Fibroblast of skin of right biceps (primary cell): ENCODE measurements at regions not wholly inside any gene's neighbourhood (a gene's known extent, or its start where the extent isn't known, plus 50 kb on each side); places are given as distances from the start of the nearest gene placed in this dataset.

Experiments used
- DNase-seq: peaks from one replicate; pipeline ENCODE4 v3.0.0-alpha.2; 2013

DNA sequence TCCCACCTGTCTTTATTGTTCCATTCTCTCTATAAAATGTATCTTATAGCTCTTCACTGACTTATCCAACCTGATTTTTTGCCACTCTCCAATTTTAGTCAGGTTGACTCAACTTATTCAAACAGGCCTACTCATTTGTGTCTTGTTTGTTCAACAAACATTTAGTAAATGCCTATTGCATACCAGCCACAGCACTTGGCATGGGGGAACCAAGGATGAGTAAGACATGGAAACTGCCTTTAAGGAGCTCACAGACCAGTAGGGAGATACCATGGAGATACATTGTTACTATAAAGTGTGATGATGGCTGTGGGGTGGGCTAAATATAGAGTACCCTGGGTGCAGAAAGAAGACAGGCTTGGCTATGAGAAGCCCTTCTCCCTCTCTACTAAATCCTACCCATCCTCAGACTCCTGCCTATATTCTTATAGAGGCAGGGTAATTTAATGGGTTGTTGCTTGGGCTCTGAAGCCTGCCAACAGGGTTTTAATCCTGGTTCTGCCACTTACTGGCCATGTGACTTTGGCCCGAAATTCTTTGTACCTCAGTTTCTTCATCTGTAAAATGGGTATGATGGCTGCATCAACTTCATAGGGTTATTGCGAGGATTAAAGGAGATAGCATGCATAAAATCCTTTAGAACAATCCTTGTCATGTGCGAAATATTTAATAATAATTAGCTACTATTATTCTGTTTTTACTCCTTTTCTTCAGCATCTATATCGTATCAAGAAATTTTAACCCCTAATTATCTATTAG is 348.5 kb upstream of the UMPS start:
- DNase-seq = peak; percentile 38

DNA sequence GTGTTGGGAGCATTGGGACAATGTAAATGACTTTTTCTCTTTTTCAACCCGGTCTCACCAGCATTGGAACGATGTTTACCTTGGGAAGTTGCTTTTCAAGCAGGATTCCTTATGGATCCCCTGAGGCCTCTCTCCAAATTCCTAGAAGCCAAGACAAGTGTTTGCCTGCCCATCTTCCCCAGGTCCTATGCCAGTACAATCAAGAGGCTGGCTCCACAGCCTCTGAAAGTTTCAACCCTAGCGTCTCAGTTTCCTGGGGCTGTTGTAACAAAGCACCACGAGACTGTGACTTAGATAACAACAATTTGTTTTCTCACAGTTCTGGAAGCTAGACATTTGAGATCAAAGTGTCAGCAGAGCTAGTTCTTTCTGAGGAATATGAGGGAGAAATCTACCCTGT is 347.2 kb upstream of the UMPS start:
- DNase-seq = no peak

DNA sequence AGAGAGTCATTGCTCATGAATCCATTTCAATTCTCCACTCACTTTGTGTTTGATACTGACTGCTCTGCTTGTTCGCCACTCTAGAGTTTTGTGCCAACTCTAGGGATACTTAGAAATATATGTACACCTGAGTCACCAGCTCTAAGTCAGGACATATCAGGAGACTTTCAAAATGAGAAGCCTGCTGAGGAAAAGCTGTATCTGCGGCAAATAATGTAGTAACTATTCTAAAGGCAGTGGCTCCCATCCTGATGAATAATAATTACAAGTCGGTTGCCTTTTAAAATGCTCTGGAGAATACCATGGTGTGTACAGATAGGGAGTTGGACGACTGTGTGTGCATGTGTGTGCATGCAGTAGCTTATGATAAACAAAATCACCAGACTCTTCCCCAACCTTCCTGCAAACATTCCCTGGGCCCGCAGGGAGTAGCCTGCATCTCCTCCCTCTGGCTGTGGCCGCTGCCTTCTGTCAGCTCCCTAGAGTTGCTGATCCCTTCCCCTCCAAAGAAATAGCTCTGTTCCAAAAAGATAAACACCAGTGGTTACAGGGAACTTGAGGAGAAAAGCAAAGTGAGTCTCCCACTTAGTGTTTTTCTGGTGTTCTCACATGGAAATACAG is 346.3 kb upstream of the UMPS start:
- DNase-seq = no peak

DNA sequence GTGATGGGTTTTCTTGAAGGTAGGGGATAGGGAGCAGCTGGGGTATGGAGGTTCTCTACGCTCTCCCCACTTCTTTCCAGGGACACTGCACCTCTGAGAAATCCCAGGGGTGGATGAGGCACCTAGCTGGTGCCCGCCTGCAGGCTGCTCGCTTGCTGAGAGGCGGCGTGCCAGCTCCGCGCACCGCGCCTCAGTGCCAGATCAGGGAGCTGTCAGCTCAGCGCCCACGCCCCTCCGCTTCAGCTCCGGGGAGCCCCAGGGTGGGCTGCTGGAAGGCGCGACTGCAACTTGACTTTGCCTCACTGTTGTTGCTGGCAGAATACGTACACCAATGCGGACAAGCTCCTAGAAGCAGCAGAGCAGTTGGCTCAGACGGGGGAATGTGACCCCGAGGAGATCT is 345.7 kb upstream of the UMPS start:
- DNase-seq = no peak

DNA sequence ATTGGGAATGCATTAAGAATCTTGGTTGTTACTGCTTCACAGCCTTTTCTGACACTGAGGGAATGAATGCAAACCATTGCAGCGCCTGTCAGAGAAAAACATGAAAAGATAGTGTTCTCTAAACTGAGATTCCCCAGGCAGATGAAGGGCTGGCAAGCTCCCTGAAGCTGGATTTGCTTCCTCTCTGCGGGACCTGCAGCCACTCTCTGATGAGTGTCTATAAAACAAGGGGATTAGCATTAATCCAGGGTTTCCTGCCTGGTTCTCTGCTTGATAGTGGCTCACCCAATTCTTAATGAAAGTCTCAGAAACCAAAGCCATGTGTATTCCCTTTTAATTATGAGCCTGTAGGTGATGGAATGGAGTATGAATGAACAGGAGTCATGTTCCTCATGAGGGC is 344.3 kb upstream of the UMPS start:
- no peak for DNase-seq

DNA sequence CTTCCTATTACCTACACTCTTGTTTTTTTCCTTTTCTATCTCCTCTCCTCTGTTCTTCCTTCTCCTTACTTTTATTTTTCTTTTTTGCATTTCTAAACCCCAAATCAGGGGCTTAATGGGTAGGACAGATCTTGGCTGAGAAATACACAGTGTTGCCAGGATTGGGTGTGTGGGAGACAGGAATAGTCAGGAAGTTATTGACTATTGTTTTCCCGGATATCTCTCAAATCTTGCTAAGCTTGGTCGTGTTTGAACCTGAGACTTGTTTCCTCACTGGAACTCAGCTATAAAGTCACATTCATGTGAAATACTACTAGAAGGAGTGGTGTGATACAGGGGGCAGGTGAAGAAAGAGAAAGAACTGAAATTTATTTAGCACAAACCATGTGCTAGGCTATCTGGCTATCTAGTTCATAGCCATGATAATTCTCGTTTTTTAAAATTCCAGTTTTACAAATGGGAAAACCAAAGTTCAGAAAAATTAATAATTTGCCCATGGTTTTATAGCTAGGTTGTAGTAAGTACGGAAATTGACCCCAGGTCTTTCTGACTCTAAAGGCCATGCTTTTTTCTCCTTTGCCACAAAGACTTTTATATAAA is 343.2 kb upstream of the UMPS start:
- no peak for DNase-seq

DNA sequence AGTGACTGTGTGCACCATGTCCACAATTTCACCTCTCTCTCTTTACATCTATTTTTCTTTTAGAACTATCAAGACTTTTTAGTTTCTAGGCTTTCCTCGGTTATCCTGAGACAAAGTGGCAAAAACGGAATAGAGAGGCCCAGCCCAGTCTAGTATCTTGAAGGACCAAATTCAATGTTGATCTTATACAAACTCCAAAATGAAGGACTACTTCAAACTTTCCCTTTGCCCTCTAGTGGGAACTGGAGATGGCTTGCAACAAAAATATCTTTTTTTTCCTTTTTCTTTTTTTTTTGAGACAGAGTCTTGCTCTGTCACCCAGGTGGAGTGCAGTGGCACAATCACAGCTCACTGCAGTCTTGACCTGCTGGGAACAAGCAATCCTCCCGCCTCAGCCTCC is 338.5 kb upstream of the UMPS start:
- DNase-seq = no peak

DNA sequence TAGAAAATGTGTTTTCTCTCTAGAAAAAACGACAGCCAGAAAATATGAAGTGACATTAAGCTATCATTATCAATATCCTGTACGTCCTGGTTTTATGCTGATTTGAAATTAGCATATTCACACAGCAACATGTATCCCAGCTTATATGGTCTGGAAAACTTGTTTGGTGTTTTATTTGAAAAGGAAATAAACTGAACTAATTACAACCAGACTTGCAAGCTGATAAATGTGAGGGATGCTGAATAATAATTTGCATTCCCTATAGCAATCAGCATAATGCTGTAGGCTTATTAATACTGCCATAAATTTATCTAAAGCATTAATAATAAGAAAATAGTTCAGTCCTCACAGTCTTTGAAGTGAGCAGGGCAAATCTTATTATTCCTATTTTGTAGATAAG is 336.9 kb upstream of the UMPS start:
- DNase-seq = no peak

DNA sequence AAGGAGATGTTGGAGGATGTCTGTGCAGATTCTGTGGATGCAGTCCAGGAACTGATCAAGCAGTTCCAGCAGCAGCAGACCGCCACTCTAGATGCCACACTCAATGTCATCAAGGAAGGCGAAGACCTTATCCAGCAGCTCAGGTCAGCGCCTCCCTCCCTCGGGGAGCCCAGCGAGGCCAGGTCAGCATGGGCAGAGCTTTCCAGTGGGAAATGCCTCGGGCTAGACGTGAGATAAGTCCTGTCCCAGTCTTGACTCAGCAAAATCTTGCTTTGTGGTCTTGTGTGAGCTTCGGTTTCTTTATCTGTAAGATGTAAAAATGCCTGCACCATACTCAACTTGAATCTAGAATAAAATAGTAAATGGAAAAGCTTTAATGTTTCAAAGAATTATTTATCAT is 335.1 kb upstream of the UMPS start:
- no peak for DNase-seq

DNA sequence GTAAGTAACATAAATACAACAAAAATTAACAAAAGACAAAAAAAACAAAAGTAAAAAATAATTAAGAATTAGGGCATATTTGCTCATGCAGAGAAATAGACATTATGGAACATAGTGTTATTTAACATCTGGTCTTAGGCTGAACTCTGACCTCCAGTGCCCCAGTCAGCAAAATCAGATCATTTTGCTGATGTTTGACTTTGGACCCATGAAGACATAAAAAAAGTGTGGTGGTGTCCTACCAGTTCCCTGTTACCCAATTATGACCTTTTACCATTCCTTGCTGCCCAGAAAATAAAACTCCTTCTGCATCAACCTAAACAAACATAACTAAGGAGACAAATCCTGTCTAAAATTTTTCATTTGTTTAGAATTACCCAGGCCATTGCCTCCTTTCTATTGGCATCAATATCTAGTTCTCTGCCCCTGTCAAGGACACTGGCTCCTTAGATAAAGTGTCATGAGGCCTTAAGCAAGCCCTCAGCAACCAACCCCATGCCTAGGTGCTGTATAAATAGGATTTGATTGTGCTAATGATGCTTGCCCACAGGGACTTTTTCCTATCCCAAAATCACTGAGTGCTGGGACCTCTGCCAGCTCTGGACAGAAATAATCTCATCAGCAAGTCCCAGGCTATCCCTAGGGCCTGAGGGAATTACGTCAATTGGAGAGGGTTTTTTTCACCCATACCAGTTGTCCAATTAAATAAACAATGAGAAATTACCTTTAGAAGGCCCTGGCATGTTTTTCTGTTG is 334.5 kb upstream of the UMPS start:
- DNase-seq = no peak

DNA sequence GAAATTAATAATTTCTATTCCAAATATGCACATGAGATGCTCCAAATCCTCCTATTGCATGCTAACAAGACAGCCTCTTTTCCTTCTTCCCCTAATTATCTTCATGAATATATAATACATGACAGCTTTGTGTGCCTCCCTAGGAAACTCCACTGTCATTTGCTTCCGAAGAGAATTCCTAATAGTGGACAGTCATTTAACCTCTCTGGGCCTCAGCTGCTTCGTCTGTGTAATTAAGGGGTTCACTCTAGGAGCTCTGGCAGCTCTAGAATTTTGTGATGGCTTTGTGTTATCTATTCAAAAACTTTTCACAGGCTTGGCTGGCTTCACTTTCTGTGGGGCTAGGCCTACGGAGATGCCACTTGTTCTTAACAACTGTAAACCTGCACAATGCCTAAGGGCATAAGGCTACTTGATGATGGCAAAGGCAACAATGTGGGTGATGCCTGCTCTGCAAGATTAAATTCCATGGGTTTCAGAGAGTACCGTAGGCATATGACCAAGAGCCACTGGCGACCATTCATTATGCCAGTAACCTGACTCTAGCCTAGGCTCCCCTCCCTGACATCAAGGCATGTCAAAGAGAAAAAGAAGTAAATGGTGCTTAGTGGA is 333.8 kb upstream of the UMPS start:
- no peak for DNase-seq

DNA sequence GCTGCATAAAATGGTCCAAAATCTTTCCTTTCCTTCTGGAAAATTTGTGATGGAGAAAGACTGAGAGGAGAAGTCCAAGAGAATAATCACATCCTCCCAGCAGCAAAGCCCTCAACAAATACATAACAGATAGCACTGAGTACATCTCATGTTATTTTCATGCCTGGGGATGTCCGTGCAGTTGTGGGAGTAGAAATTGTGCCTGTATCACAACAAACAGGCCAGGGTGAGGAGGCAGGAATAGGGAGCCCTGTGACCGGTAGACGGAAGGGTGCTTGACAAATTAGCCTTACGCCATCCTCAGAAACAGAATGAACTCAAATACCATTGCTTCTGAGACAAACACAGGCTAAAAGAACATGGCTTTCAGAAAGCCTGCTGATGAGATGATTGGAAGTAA is 333.2 kb upstream of the UMPS start:
- no peak for DNase-seq

DNA sequence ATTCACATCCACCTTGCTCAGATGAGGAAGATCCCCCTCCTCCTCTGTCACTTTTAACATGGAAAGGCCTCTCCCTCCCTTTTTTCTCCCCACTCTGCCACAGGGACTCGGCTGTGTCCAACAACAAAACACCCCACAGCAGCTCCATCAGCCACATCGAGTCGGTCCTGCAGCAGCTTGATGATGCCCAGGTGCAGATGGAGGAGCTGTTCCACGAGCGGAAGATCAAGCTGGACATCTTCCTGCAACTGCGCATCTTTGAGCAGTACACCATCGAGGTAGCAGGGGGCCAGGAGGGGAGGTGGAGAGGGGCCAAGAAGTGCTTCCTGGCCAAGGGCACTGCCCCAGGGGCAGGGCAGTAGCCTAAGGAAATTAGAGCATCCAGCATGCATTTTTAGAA is 331.7 kb upstream of the UMPS start:
- no peak for DNase-seq

DNA sequence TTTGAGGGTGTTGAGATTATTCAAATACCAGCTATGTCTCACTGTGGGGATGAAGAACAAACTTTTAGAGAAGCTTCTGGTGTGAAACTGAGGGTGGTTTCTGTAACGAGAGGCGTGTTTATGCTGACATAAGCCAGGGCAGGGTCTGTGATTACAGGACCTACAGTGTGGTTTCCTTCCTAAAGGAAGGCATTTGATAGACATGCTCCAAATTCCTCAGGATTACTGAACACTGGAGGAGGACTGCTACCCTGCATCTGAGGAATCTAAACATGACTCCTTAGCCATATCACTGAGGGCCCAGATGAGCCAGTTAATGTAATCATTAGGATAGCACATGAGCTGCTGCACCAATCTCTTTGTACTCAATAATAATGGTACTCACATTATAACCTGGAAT is 328.4 kb upstream of the UMPS start:
- peak; percentile 77 for DNase-seq

DNA sequence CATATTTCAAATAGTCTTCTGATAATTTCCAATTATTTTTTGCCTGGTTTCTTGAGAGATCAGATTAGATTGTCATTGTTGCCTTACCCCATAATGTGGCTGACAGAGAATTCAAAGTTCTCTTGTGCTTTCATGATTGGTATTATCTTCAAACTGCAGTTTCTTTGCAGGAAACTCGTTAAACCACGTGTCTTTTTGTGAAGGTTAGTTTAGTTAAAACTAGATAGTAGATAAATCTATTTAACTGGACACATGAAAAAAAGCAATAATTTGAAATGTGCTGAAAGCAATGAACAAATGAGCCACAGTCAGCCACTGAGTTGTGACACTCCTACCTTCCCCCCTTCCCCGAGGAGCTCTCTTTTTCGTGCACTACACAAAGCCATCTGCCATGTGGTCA is 327.5 kb upstream of the UMPS start:
- DNase-seq = no peak

DNA sequence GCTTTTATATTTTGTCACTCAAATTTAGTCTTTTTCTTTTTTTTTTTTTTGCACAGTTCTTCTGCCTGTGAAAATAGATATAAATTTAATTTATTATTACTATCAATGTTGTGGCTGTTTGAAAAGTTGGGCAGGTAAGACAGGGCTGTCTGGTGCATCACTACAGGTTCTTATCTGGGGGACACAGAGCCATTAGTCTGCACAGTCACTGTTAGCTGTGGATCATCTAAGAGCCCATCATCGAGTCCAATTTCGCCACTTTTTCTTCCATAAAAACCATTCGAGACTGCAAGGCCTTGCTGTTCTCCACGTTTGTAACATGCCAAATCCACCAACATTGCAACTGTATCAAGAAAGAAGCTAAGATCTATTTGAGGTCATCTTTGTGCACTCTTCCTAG is 325.6 kb upstream of the UMPS start:
- no peak for DNase-seq

DNA sequence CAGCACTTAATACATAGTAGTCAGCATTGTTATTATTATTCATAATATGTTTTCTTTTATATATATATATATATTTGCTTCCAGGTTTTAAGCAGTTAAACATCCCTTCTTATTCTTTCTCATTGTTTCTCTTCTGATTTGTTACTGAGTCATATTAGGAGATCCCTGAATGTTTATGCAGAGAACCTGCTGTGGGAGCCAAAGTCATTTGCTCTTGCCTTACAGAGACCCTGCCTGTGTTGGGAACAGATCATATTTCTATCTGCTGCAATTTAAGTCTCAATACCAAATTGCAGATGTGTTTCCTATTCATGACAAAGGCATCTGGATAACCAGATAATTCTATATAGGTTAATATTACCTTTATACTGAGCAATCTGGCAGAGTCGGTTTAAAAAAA is 323.0 kb upstream of the UMPS start:
- DNase-seq = peak; percentile 46

DNA sequence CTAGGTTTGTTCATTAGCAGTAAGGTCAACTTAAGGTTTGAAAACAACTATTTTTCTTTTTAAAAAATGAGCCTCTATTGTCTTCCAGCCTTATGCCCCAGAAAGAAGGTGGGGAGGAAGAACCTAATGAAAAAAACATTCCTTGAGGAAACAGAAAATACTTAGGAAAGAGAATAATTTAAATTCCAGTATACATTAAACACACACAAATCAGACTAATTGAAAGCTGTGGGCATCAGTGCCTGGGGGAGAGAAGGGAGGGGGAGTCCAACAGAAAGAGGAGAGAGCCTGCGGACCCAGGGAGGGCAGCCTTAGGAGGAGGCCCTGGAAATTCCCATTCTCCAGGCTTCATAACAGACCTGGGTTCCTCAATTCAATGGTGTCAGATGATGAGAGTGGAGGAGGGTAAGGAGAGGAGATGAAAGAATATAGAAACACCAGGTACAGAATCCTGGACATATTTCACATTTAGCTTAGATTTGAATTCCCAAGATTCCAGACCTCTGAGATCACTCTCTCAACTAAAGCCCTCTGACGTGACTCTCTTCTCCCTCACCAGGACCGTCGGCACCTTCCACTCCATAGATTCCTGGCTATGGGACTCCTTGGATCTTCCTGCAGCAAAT is 320.5 kb upstream of the UMPS start:
- peak; percentile 80 for DNase-seq

DNA sequence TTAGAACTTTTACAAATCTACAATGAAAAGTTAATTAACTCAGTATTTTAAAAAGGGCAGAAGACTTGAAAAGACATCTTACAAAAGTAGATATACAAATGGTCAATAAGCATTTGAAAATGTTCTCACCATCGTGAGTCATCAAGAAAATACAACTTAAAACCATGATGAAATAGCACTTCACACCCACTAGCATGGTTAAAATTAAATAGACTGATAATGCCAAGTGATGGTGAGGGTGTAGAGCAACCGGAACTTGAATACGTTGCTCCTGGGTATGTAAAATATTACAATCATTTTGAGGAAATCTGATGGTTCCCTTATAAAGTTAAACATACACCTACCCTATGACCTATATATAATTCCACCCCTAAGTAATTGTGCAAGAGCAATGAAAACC is 319.8 kb upstream of the UMPS start:
- DNase-seq = peak; percentile 26

DNA sequence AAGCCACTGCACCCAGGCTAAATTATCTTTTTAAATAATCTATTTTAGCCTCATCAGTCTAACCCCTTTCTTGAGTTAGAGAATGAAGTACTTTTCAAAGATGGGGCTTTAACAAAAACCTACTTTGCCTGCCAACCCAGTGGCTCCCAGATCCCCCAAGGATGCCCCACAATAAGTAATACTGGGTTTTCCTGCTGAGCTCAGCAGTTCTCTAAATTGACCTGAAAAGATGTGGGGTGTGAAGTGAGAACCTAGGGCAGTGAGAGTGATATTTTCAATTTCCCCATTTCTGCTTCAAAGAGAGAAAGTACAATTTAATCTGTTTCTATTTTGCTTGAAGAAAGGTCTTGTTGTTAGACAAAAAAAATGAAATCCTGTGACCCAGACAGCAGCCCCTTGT is 318.5 kb upstream of the UMPS start:
- DNase-seq = no peak

DNA sequence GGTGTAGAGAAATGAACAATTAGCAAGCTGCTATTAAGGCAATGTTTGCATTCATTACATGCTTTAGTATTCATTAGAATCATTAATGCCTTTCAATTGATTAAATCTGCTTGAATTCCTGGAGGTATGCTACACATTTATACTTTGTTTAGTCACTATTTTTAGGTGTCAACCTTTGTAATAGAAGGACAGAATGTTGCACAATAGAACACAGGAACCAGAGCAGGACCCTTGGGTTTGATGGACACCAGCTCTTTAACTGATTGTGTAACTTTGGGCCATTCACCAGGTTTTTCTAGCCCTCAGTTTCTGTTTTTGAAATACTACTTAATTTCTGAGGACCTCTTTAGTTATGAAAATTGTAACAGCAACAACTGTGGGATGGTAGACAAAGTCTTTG is 317.6 kb upstream of the UMPS start:
- DNase-seq = no peak

DNA sequence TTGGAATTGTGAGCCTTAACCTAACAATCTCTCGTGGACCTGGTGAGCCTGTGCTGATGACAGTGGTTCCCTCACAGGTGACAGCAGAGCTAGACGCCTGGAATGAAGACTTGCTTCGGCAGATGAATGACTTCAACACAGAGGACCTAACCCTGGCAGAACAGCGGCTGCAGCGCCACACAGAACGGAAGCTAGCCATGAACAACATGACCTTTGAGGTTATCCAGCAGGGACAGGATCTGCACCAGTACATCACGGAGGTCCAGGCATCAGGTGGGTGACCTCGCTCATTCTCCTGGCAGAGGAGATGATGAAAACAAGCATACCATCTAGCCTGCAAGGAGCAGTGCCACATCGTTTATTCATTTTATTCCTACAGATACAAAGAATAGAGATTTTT is 316.9 kb upstream of the UMPS start:
- DNase-seq = no peak

DNA sequence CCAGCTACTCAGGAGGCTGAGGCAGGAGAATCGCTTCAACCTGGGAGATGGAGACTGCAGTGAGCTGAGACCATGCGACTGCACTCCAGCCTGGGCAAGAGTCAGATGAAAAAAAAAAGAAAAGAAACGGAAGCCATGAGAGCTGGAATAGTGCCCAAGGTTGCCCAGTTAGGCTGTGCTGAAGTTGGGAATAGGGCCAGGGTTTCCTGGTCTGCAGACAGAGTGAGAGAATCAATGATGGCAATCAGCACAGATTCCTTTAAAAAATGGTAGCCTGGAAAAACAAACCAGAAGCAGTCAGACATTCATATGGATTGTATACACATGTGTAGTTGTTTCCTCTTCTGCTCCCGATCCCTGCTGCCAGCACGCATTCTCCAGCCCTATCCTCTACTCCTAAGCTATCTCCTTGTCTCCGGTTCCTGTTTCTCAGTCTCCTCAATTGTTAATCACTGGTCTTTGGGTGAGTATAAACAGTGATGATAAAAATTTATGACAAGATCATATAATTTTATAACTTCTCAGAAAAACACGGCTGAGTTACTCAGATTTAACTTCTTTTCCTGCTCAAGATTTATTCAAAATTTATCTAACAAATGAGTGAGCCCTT is 316.2 kb upstream of the UMPS start:
- no peak for DNase-seq
